ENCODE measurements at regions not wholly inside any gene's neighbourhood (a gene's known extent, or its start where the extent isn't known, plus 50 kb on each side); places are given as distances from the start of the nearest gene placed in this dataset.

- H3K27me3 ChIP-seq (replicated peaks in 1 of 4; ENCODE audit: control insufficient read depth in 3 of 4, extremely low read depth in 1 of 4, insufficient read depth in 3 of 4, low read length in 3 of 4) = no peaks in the 10 kb centered on the region
- H2BK120ac ChIP-seq (replicated peaks; ENCODE audit: low read depth, low read length) = no peak overlapping the region
- H2AK5ac ChIP-seq (ENCODE audit: low read depth, low read length) = no peak overlapping the region
- TF ChIP-seq TEAD4 (IDR thresholded peaks at IDR 0.05; ENCODE audit: low read depth, low read length) (no peak), HDAC2 (IDR thresholded peaks at IDR 0.05; ENCODE audit: borderline replicate concordance in 1 of 2, low read depth in 2 of 2, low read length in 2 of 2) (no peak), SRF (IDR thresholded peaks at IDR 0.05; ENCODE audit: low read depth, low read length) (no peak), MAX (IDR thresholded peaks at IDR 0.05) (no peak), POU5F1 (IDR thresholded peaks at IDR 0.05; ENCODE audit: low read depth, low read length) (no peak), CEBPB (IDR thresholded peaks at IDR 0.05; ENCODE audit: low read depth, low read length) (no peak), RFX5 (IDR thresholded peaks at IDR 0.05; ENCODE audit: borderline replicate concordance, low read depth, low read length) (no peak)
- WGBS, 2 experiments (ENCODE audit: extremely low coverage in 1 of 2, insufficient coverage in 1 of 2, insufficient read length in 1 of 2, insufficient replicate concordance in 2 of 2, low coverage in 1 of 2, low lambda C conversion rate in 2 of 2, missing lambda C conversion rate in 1 of 2) = 98% methylated on average over 2 of the region's 2 CpGs; no CpG with 5 or more reads in 1 of the 2 experiments
- H3K14ac ChIP-seq (ENCODE audit: insufficient read length) = no peak overlapping the region
- no peak overlapping the region for H2BK12ac ChIP-seq (ENCODE audit: low read depth, low read length)
- no peak overlapping the region for H3K4me2 ChIP-seq (ENCODE audit: insufficient read depth in 1 of 2, low read depth in 2 of 2, low read length in 2 of 2)
- CTCF ChIA-PET (ENCODE audit: partially characterized antibody) = no interaction called here
- H3K9ac ChIP-seq (replicated peaks in 1 of 4; ENCODE audit: extremely low read depth in 1 of 4, low read depth in 3 of 4, low read length in 3 of 4) = no peak overlapping the region
- FAIRE-seq = no peak
- no peaks in the 10 kb centered on the region for H3K23me2 ChIP-seq (ENCODE audit: low read depth, low read length)
- H3K79me1 ChIP-seq (ENCODE audit: low read depth, low read length) = no peaks in the 10 kb centered on the region
- H3K27ac ChIP-seq (ENCODE audit: low read depth, low read length) = no peak overlapping the region
- H2BK20ac ChIP-seq (ENCODE audit: low read length) = no peak overlapping the region
- H3K18ac ChIP-seq (ENCODE audit: extremely low read depth, low read length) = no peak overlapping the region
- no peaks in the 10 kb centered on the region; a peak in 2 of 8 replicates for H3K36me3 ChIP-seq (ENCODE audit: control insufficient read depth in 2 of 4, insufficient read depth in 4 of 4, low read length in 3 of 4)
- no peak overlapping the region for H2BK5ac ChIP-seq (ENCODE audit: low read depth, low read length)
- no peak overlapping the region for H3K56ac ChIP-seq (replicated peaks; ENCODE audit: insufficient read length, low read depth, low read length)
- POLR2A ChIA-PET (ENCODE audit: partially characterized antibody) = no interaction called here
- no peak overlapping the region for H4K5ac ChIP-seq (ENCODE audit: insufficient read length, low read depth, low read length)
- H3K79me2 ChIP-seq (ENCODE audit: control insufficient read depth in 1 of 2, insufficient read depth in 2 of 2, low read length in 2 of 2) = no peaks in the 10 kb centered on the region
- DNase-seq (ENCODE audit: low read depth in 1 of 2, low spot score in 2 of 2) = no peak
- no peak overlapping the region for H2AFZ ChIP-seq (ENCODE audit: low read length)
- H4K91ac ChIP-seq (replicated peaks; ENCODE audit: insufficient read length, low read length) = no peak overlapping the region
- H4K8ac ChIP-seq (ENCODE audit: extremely low read depth, insufficient read depth, low read length) = no peak overlapping the region
- H4K20me1 ChIP-seq (replicated peaks in 1 of 2; ENCODE audit: control insufficient read depth in 1 of 2, insufficient read depth in 2 of 2, low read length in 2 of 2) = no peaks in the 10 kb centered on the region
- no peak overlapping the region for H3K23ac ChIP-seq (ENCODE audit: insufficient read length)
- H3K4me3 ChIP-seq (ENCODE audit: extremely low read depth in 1 of 4, insufficient read depth in 2 of 4, low read depth in 3 of 4, low read length in 4 of 4) = no peak overlapping the region
- no peak overlapping the region for H3K4ac ChIP-seq (replicated peaks; ENCODE audit: insufficient read length, low read depth, low read length)
- peaks cover 20 to 31% of the 10 kb centered on the region in 2 experiments for H3K9me3 ChIP-seq (ENCODE audit: insufficient read depth in 2 of 2, low read depth in 1 of 2, low read length in 1 of 2)
- H3K4me1 ChIP-seq (replicated peaks in 1 of 4; ENCODE audit: control insufficient read depth in 3 of 4, insufficient read depth in 4 of 4, low read length in 3 of 4) = no peaks in the 10 kb centered on the region
- no peak overlapping the region for H2BK15ac ChIP-seq (ENCODE audit: low read length)
These were observed 58.9 kb upstream of the PPP1R9A start for GRCh38 chr7:94848531-94848930.

Measured in H1 (cell line).